Testis (tissue), 2 donors: ENCODE measurements at regions not wholly inside any gene's neighbourhood (a gene's known extent, or its start where the extent isn't known, plus 50 kb on each side); places are given as distances from the start of the nearest gene placed in this dataset.

Experiments used
- DNase-seq: peaks from one replicate; pipeline ENCODE4 v3.0.0-alpha.2; 2019
- H3K27ac ChIP-seq, 2 donors: fragments of 200-600 bp; sonication (generic); one replicate each; pipeline ENCODE4 v1.5.1; 2019
- H3K27me3 ChIP-seq: fragments of 200-600 bp; sonication (generic); one replicate; pipeline ENCODE4 v1.5.1; 2019
- H3K36me3 ChIP-seq: fragments of 200-600 bp; sonication (generic); one replicate; pipeline ENCODE4 v1.5.1; 2017; ENCODE audit warnings: low read depth; ENCODE audit errors: missing control alignments
- H3K4me1 ChIP-seq: fragments of 200-600 bp; sonication (generic); one replicate; pipeline ENCODE4 v1.5.1; 2019
- H3K4me3 ChIP-seq, 2 donors: fragments of 200-600 bp; sonication (generic); one replicate each; pipeline ENCODE4 v1.5.1; 2017 to 2019
- H3K9me3 ChIP-seq: fragments of 200-600 bp; sonication (generic); one replicate; pipeline ENCODE4 v1.5.1; 2017
- CTCF ChIP-seq, 3 experiments: fragments of 450-650 bp in 2 of 3; fragments of 200-600 bp in 1 of 3; sonication (generic) in 1 of 3; IDR thresholded peaks; one replicate each; pipeline ENCODE4 v1.5.1; 2016 to 2019; ENCODE audit warnings: antibody characterized with exemption in 3 of 3, mild to moderate bottlenecking in 2 of 3, moderate library complexity in 1 of 3
- POLR2A ChIP-seq: fragments of 450-650 bp; IDR thresholded peaks from one replicate; pipeline ENCODE4 v1.6.1; 2017; ENCODE audit warnings: antibody characterized with exemption, mild to moderate bottlenecking, moderate library complexity
- WGBS, 2 donors: methylation state at CpG; one replicate each; pipeline ENCODE4 v1.1.5; 2018; 5-methylcytosine and 5-hydroxymethylcytosine counted together
- intact Hi-C: fragments of 100-400 bp; cut with DNase I; formaldehyde crosslinking; loops from one replicate; pipeline ENCODE4 v1.15.1; 2023; ENCODE audit warnings: low total_unique reads

DNA sequence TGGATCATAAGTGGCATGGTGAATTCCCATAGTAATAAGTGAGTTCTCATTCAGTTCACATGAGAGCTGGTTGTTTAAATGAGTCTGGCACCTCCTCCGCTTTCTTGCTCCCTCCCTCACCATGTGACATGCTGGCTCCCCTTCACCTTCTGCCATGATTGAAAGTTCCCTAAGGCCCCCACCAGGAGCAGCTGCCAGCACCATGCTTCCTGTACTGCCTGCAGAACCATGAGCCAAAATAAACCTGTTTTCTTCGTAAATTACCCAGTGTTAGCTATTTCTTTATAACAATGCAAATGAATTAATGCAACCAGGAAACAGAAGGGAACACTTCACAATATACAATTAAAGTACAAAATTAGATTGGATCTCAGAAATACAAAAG lies 257.0 kb downstream of the MREG start:
- no peaks in the 10 kb centered on the region for H3K4me1 ChIP-seq
- no peaks in the 10 kb centered on the region for H3K9me3 ChIP-seq
- H3K4me3 ChIP-seq, result no peak overlapping the region
- DNase-seq, result no peak
- TF ChIP-seq CTCF (IDR thresholded peaks at IDR 0.05), result no peak
- no peak for TF ChIP-seq POLR2A
- WGBS, 2 donors, result 67 to 71% methylated on average over 2 of the region's 2 CpGs
- intact Hi-C loops, result no loop called here
- H3K36me3 ChIP-seq, result no peaks in the 10 kb centered on the region
- no peak overlapping the region for H3K27ac ChIP-seq
- H3K27me3 ChIP-seq, result no peaks in the 10 kb centered on the region

DNA sequence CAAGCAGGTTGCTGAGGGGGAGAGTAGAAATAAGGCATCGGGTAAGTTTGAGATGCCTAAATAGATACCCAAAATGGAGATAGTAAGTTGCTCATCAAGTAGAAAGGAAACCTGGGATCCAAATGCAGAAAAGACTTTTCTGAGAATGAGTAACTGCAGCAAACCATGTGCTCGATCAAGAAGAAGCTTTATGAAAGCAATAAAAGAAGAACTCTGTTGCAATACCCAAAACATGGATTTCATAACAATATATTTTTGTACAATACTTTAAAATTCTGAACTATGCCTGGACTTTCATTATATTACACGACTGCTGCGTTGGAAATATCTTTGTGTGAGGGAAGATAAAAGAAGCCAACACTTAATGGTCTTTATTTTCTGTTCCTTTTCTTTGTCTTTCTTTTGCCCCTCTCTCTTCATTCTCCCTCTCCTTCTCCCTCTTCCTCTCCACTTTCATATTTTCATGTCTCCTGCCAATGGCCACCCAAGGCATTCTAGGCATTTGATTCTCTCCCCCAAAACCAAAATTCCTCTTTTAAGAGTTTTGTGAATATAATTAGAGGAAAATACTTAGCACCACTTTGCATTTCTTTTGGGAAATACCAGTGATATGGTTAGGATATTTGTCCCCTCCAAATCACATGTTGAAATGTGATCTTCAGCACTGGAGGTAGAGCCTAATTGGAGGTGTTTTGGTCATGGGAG lies 257.6 kb downstream of the MREG start:
- Histone ChIP-seq H3K9me3 (no peaks in the 10 kb centered on the region), H3K4me1 (no peaks in the 10 kb centered on the region), H3K27ac (no peak overlapping the region), H3K4me3 (no peak overlapping the region), H3K27me3 (no peaks in the 10 kb centered on the region), H3K36me3 (no peaks in the 10 kb centered on the region)
- 63 to 78% methylated on average over 4 of the region's 4 CpGs for WGBS, 2 donors
- intact Hi-C loops, result no loop called here
- TF ChIP-seq POLR2A (no peak), CTCF (IDR thresholded peaks at IDR 0.05) (no peak)
- no peak for DNase-seq

- no peaks in the 10 kb centered on the region for H3K9me3 ChIP-seq
- H3K27ac ChIP-seq, result no peak overlapping the region
- no peaks in the 10 kb centered on the region for H3K27me3 ChIP-seq
- TF ChIP-seq CTCF (IDR thresholded peaks at IDR 0.05) (no peak), POLR2A (no peak)
- intact Hi-C loops, result no loop called here
- no peak for DNase-seq
- peaks cover 6% of the 10 kb centered on the region for H3K4me1 ChIP-seq
- 66 to 68% methylated on average over 3 of the region's 3 CpGs for WGBS, 2 donors
- H3K36me3 ChIP-seq, result no peaks in the 10 kb centered on the region
- no peak overlapping the region for H3K4me3 ChIP-seq
These were observed 258.8 kb downstream of the MREG start for GRCh38 chr2:215754546-215754945.

DNA sequence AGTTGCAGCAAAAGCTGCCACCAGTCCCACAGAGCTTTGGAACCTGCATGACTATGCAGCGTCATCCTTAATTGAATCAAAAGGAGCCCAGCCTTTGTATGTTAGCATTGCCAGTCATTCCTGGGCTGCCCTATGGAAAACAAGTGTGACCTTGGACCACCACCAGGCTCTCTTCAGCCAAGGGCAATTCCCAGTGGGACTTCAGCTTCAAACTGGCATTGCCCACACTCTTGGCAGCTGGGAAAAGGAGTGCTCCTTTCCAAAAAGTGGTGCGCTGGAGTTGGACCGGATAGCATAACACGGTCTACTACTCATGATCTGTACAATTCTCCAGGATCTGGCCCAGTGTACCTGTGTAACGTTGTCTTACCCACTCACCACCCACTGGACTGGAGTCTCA lies 259.5 kb downstream of the MREG start:
- Histone ChIP-seq H3K4me3 (no peak overlapping the region), H3K27me3 (no peaks in the 10 kb centered on the region), H3K4me1 (peaks cover 6% of the 10 kb centered on the region), H3K36me3 (no peaks in the 10 kb centered on the region), H3K27ac (no peak overlapping the region), H3K9me3 (no peaks in the 10 kb centered on the region)
- no peak for DNase-seq
- no peak for TF ChIP-seq CTCF (IDR thresholded peaks at IDR 0.05)
- TF ChIP-seq POLR2A, result no peak
- WGBS, 2 donors, result 72 to 73% methylated on average over 5 of the region's 5 CpGs
- intact Hi-C loops, result no loop called here

- 86 to 97% methylated on average over 3 of the region's 3 CpGs for WGBS, 2 donors
These were observed 260.4 kb downstream of the MREG start for GRCh38 chr2:215752991-215753390.

More at GRCh38 chr2:215752991-215753390, 260.4 kb downstream of the MREG start:
- H3K9me3 ChIP-seq, result no peaks in the 10 kb centered on the region
- no peak for DNase-seq
- H3K4me3 ChIP-seq, result no peak overlapping the region
- no peaks in the 10 kb centered on the region for H3K36me3 ChIP-seq
- H3K27ac ChIP-seq, result no peak overlapping the region
- H3K27me3 ChIP-seq, result no peaks in the 10 kb centered on the region
- peaks cover 8% of the 10 kb centered on the region for H3K4me1 ChIP-seq
- TF ChIP-seq POLR2A, result no peak
- TF ChIP-seq CTCF (IDR thresholded peaks at IDR 0.05), result no peak
- intact Hi-C loops, result no loop called here
